Umbilical cord (tissue), 1 donor: ENCODE measurements at regions not wholly inside any gene's neighbourhood (a gene's known extent, or its start where the extent isn't known, plus 50 kb on each side); places are given as distances from the start of the nearest gene placed in this dataset.

Experiments
- DNase-seq: peaks from one replicate; pipeline ENCODE4 v3.0.0-alpha.2; 2015; ENCODE audit warnings: low spot score

DNA sequence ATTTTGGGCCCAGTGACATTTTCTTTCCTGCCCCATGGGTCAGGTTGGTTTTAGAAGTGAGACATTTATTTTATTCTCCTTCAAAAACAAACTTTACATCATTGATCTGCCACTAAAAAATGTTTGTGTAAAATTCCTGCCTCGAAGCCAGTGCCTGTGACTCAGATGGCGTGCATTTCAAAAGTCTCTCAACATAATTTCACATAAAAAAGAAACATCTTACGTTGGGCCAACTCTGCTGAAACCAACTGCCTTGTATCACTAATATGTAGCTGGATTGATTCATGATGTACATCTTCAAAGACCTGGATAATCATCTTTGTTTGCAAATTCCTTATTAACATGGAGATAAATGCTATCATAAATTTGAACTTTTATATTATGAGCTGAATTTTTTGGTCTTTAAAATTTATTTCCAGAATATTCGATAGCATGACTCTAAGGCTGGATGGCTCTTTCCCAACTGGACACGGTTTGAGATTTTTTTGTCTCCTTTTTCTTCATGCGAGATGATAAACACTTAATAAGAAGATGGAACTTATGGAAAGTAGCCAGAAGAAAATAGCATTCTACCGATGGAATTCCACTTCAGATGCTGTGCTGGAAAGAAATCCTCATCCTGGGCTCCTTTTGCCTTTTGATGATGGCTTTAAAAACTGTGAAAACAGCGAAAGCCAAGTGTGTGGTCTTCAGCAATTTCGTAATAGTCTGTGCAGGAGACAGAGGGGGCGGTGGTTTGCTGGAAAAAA is 420.5 kb downstream of the FGF9 start:
- peak; percentile 74 for DNase-seq

DNA sequence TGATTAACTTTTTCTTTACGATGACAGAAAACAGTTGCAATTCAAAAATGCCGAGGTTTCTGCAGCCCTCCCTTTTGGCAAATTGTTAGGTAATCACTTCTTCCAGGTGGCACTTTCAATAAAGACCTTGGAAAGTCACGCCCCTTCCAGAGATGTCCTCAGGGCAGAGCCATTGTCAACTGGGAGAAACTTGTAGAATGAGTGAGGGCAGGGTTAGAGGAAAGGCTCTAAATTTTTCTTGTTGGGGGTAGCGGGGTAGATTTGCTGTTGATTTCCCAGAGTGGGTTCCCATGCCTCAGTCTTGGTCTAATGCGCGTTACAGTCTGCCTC is 421.1 kb downstream of the FGF9 start:
- no peak for DNase-seq

DNA sequence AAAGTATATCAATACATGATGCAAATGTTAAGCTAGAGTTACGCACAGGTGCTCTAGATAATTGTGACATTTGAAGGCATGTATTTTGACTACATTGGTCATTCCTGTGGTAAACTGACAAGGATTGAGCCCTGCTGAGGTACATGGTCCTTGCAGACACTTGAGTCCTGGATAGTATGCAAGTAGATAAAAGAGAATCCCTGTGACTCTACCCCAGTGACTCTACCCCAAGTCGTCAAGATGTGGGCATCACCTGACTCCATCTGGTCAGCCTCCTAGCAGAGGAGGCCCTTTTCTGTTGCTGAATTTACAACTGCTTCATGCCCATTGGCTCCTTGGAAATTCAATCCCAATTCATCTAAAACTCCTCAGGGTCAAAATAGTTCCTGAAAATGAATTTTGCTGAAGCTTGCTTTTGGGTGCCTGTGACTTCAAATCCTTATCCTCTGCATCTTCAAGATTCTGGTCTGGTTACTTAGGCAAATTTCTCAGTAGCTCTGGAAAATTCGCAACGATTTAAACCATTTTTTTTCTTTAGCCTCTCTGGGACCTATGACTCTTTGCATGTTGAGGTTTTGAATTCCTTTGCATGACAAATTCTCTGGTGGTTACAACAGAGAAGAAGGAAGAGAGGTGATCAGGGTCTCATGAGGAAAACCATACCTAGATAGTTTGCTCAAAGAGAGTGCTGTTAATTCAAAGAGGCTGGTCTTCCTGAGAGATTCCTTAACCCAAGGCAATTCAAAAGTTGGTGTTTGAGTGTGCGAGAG is 422.1 kb downstream of the FGF9 start:
- no peak for DNase-seq

DNA sequence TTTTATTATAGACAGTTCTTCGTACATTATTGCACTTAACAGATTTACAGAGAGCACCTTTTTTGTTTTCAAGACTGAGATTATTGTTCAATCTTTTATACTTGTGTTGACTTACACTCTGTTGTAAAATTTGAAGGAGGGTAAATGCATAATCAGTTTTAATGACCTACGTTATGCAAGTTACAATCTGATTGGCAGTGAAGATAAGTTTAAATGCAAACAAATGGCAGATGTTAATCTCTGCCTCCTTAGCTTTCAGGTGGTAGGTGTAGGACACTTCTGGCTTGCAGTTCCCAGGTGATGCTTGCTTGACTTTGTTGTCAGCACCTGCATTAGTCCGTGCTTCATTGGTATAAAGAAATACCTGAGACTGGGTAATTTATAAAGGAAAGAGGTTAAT is 424.9 kb downstream of the FGF9 start:
- no peak for DNase-seq

DNA sequence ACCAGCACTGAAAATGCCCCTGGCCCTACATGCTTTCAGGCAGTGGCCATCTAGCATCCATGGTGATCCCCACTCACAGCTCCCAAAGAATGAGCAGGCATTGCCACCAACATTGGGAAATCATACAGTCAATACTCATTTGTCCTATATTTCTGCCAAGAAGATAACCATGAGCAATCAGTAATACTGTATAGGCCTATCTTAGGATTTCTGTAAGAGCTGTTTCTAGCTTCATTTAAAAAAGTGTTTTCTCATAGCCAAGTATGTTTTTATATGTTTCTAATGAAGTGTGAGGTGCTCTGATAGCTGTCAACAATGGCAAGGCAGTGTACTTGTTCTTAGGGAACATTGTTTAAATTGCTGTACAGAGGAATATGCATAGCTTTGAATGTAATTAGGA is 428.7 kb downstream of the FGF9 start:
- no peak for DNase-seq

DNA sequence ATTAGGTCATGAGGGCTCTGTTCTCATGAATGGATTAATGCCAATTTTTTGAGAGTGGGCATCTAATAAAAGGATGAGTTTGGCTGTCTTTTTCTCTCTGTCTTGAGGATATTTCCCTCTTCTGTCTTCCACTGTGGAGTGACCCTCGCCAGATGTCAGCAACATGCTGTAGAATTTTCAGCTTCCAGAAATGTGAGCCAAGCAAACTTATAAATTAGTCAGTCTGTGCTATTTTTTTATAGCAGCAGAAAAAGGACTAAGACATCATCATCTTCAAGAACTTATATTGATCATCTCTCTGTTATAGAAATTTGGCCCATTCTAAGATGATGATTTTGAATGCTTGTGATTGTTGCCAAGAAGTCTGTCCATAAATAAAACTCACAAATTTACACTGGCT is 431.4 kb downstream of the FGF9 start:
- no peak for DNase-seq

DNA sequence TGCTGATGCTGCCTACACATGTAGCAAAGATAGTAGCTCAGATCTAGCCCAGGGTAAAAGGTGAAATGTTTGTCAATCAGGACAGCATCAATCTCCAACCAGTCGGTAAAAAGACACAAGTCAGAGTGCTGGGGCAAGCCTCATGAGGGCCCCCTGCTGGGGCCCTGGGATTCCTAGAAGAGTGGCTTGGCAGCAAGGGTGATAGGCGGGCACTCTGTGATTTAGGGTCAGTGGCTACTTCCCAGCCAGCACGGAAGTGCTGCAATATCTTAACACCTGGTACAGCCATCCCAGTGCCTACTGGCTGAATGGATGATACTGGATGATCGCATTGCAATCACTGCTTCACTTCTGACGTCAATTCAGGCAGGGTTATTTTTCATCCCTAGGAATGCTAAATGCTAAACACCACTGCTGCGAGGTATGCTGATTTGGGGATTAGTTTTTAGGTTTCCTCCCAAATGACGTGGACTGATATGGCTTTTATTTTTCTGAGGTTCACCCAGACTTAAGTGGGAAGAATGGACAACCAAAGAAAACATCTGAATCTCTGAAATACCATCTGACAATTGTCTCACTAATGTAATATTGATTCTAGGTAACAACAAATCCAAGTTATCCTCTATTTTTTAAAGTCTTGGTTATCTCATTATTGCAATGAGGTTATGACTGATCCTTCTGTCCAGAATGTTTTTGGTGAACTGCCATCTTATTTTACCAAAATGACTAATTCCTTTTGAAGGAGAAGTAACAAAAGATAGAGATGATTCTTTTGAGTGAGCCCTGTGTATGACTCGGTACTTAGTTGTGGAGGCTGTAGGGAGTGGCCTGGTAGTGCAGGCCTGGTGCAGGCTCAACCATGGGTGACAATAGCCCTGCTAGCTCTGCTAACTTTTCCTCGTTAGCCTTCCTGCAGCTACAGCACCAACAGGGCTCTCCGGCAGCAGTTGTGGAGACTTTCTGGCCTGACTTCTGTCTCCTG is 432.5 kb downstream of the FGF9 start:
- DNase-seq: no peak

DNA sequence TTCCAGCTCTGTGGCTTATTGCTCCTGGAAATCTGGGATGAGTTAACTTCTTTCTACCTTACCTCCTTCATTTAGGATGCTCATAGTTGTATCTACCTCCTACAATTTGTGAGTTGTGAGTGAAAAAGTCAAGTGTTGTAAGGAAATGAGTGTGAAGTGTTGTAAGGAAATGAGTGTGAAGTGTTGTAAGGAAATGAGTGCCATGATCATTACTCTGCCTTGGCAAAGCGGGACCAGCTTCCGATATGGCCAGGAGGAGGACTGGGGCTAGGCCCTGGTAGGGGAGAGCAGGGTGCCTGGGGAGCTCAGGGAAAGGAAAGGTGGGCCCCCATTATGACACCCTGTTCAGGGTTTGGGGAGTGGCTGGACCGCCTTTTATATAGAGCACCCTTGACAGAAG is 435.2 kb downstream of the FGF9 start:
- DNase-seq: no peak

DNA sequence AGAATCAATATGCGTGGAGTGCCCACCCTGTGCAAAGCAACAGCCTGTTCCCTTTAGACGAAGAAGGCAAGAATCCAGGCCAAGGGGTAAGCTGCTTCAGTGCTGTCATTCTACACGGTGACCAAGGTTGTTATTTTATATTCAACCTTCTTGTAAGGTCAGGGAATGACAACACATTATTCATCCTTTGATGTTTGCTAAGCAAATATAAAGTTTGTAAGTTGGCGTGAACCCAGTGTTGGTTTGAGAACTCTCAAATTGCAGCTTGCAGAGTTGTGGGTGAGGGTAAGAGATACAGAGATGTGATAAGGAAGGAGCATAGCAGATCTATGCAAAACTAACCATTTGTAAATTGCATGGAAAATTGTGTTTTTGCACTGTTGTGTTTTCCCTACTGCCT is 436.7 kb downstream of the FGF9 start:
- DNase-seq: no peak

DNA sequence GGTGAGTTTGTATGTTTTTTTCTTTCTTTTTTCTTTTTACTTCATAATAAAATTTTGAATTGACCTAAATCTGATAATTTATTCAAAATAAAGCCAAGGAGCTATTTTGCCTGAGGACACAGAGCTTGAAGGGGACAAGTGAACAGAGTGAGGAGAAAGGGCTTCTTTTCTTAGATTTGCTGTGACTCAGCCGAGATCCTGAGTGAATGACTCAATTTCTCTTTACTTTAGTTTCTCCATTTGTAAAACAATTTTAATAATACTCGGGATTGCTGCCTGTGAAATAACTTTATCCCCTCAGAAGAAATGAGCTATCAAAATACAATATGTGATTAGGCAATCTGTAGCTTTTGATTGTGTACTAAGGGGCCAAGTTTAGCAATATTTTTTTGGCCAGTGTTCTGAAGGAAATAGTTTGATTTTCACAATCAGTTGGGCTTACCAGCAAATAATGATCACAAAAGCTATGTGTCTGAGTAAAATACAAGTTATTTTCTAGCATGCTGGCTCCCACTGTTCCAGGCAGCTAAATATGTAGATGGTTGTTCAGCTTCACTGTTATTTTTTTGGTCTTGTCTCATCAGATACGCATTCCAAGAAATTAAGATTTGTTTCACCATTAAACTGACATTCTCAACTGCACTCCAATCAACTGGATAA is 437.5 kb downstream of the FGF9 start:
- no peak for DNase-seq

DNA sequence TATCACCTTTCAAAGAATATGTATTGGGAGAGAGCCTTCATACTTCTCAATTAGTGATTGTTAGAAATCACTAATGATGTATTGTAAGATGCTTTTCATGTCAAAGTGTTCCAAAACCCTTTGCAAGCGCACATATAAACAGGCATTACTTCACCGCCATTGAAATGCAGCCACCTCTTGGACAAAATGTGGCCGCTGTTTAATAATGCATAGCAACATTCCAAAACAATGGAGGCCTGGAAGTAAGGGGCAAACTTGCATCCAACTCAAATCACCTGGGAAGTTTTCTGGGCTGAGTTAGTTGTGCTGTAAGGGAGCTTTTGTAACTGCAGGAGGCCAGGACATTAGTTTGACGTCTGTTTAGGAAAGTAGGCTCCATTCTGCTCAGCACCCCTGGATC is 438.1 kb downstream of the FGF9 start:
- DNase-seq: no peak

DNA sequence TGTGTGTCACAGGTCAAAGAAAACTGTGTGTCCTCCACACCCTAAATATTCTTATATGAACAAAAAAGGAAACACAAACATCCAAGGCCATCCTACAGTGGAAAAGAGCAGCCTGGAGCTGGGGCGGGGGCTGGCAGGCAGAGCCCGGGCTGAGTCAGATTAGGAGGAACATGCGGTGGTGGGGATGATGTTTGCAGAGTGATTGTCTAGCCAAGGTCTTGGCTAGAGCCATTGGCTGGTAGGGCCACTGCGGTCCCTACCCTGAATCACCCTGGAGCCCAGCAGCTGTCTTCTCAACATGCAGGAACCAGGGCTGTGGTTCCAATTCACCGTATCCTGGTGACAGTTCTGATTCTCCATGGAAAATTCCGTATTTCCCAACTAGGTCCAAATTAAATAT is 439.5 kb downstream of the FGF9 start:
- no peak for DNase-seq

DNA sequence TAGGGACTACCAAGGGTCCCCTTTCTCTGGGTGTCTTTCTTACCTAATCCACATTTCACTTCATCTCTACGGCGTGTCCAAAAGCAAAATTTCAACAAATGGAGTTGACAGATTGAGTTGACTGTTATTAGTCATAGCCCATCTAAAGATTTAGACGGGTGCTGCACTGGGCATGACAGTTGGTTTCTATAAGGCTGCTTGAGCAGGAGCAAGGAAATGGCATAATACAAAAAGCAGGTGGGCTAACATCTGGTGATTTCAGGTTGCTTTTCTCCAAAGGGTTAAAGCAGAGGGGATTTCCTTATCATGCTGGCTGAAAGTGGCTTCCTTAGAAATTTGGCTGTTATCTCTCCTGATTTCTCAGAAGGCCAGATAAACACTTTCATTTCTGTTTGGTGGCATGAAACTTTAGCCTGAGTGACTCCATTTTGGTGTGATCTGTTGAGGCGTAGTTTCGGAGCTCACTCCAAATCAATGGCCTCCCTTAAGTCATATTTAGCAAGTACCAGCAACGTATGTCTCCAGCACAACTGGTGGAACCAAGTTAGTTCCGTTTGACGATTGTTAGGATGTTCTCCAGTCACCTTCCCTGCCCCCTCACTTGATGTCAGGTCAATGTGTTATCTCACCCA is 440.4 kb downstream of the FGF9 start:
- no peak for DNase-seq

DNA sequence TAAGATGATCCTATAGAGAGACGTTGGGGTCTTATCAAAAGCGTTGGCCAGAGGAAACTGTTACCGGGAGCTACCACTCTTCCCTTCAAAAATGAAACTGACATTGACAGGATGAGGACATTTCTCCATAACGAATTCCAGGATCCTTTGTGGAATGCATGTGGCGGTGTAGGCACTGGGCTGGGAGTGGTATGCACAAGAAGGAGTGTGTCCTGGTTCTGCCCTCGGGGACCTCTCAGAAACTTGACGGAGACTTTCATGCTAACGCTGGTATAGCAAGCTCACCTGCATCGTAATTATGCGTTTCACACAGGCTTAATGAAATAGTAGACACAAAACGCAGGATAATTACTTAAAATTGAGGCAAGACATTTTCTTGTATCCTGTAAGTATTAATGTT is 441.1 kb downstream of the FGF9 start:
- no peak for DNase-seq

DNA sequence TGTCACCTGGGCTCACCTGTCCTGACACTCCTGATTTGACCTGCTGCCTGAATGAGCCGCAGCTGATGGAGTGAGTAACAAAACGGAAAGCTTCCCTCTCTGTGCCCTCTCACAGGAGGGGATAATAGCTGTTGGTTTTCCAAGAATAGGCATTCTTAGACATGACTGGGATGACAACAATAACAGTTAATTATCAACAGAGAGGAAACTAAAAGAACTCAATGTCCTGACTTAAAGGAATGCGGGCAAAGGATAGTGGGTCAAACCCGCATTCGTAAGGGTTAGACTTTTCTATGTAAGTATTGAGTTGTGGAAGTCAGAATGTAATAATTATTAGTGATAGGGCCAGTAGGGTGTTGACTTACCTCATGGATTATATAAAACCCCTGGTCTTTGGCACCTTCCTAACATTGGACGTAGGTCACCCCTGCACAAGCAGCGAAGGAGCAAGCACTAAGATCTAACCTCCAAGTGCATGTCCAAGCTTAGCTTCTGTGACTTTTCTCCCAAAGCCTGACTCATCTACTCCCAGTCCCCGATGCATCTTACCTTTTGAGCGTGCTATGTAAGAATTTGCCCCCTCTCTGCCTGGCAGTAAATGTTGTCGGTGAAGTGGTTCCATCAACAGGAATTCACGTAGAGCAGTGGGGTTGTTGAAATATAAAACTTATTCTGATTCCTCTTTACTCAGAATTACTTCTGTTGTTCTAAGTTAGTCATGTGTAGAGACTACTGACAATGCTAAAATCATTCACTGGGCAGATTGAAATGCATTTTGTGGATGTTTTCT is 442.3 kb downstream of the FGF9 start:
- no peak for DNase-seq

DNA sequence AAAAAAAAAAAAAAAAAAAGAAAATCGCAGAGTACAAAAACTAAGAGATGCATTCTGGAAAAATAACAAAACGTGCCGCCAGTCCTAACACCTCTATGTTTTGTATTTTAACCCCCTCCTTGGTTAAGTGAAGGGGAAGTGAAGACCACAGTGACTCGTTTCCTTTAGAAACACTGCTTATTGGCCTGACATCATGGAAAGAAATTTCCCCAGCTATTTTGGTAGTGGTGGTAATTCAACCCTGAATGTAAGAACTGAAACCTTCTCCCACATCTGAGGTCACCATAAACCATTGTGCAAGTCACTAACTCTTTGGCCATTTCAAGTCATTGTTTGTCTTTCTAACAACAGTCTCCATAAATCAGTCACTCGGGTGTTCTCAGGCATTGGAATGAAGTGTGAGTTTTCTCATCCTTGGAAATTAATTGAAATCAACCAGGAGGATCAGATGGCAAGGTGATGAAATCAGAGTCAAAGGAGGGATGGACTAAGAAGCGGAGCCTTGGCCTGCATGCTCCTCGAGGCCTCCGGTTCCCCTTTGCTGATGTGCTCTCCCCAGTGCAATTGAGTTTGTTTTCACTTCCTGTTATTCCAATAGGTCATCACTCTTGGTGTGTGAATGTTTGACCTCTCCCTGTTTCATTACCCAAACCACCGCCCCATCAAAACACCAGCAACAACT is 443.9 kb downstream of the FGF9 start:
- no peak for DNase-seq

DNA sequence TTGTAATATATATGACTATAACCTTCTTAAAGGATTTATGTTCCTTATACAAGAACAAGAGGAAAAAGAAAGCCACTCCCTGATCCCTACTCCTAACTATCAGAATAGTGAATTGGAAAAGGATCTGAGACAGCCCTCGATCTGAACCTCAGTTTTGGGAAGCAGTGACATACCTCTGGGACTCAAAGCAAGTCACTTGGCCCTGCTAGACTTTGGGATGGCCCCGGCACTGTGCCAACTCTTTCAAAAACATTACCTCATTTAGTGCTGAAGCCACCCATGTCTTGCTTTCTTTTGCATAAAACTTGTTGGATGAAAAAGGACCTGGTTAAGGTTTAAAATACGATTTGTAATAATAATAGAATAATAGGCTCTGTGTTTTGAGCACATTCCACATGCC is 447.3 kb downstream of the FGF9 start:
- no peak for DNase-seq

DNA sequence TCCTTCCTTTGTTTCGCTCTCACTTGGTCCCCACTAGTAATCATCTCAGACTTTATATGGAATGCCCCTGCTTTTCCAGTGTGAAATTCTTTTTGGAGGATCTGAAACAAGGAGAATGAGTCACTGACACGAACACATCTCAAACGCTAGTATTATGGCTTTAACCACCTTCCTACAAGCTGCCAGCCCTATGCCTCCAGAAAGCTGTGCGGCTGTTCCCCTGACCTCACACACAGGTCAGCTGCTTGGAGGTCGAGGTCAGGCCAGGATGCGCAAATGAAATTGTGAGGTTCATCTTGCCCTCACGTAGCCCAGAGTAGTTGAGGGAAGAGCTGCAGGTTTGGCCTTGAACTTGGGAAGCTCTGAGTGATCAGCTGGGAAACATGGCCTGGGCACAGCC is 449.8 kb downstream of the FGF9 start:
- DNase-seq: no peak

DNA sequence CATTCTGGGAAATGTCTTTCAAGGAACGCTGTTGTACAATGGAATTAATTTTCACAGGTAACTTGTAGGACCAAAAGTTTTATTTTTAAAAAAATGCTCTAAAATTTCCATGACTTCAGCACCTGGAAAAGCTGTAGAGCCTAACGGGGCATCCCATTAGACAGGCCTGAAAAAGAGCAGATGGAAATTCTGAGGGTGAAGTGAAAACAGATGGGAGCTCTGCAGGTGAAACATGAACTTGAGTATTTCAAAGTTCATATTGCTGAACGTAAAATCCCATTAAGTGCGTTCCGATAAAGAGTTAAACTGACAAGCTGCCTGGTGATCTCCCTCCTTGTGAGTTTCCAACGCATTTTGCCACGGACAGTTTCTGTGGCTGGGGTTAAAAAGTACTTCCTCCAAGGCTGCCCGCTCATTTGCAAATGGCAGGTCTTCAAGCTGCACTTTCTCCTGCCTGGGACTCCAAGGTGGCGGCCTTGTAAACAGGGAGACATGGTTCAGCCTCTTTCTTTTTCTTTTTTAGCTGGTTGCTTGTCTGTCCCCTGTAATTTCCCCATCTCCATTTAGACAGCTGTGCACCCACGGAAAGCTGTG is 450.4 kb downstream of the FGF9 start:
- no peak for DNase-seq
